ENCODE measurements at regions not wholly inside any gene's neighbourhood (a gene's known extent, or its start where the extent isn't known, plus 50 kb on each side); places are given as distances from the start of the nearest gene placed in this dataset.

DNA sequence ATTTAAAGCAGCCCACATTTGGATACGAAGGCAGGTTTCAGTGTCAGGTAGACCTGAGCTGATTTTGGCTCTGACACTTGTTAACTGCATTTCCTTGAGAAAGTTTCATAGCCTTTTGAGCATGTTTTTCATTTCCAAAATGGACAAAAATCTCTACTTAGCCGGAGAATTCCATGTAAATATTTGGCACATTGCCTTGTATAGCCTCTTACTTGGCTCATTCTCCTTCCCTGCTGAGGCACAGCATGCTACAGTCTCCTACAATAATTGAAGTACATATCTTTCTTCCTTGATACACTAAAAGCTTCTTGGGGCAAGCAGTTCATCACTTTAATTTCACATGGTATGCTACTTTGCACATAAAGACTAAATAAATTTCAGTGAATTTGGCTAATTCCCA lies 772.2 kb upstream of the CHAC2 start:
- no peak for DNase-seq (ENCODE audit: low read depth, low spot score)

GRCh38 chr2:52976143-52976949 lies 791.3 kb upstream of the CHAC2 start:
- H3K27ac ChIP-seq = no peak overlapping the region
- DNase-seq (ENCODE audit: low read depth, low spot score) = no peak

More for the DNA sequence above, 772.2 kb upstream of the CHAC2 start:
- H3K27ac ChIP-seq = no peak overlapping the region

DNA sequence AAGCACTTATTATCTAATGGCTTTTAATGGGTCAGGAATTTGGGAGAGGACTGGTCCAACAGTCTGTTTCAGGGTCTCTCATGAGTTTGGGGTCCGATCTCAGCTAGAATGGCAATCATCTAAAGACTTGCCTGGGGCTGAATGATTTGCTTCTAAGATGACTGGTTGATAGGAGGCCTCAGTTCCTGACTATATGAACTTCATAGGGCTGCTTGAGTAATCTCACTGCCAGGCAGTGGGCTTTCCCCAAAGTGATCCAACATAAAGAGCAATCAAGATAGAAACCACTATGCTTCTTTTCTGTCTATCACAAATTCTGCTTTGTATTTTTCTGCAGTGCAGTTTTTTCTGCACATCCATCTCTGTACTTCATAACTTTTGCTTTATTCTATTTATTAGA lies 793.5 kb upstream of the CHAC2 start:
- no peak for DNase-seq (ENCODE audit: low read depth, low spot score)
- no peak overlapping the region for H3K27ac ChIP-seq

DNA sequence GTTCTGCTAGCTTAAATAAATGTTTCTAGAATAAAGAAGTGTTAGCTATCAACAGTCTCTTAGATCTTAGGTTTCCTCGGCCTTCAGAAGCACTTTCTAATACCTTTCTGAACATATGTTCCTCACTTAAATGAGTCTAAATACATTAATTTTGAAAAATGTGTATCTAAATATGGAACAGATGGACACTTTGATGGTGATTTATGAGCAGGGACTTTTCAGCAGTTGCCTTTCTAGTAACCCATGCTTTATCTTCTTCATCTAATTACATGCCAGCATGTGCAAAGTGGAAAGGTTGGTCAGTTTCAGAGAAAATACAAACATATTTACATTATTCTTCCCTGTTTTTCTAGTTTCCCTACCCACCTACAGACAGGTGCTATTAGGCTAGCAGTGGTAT lies 797.0 kb upstream of the CHAC2 start:
- no peak overlapping the region for H3K27ac ChIP-seq
- no peak for DNase-seq (ENCODE audit: low read depth, low spot score)

DNA sequence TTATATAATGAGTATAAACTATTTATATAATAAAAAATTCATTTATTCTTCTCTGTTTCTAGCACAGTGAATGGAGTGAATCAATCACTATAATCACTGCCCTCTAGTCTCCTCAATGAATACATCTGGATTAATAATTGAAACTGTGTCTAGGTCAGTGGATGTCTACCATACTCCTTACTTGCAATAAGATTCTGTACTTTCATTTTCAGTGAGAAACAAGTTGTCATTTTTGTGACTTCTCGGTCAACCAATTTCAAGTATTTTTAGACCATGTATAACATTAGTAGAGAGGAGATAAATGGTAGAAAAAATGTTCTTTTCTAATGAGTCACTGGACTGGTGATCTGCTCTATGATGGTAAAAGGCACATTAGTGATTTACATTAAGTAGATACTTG lies 799.6 kb upstream of the CHAC2 start:
- no peak overlapping the region for H3K27ac ChIP-seq
- DNase-seq (ENCODE audit: low read depth, low spot score) = no peak

DNA sequence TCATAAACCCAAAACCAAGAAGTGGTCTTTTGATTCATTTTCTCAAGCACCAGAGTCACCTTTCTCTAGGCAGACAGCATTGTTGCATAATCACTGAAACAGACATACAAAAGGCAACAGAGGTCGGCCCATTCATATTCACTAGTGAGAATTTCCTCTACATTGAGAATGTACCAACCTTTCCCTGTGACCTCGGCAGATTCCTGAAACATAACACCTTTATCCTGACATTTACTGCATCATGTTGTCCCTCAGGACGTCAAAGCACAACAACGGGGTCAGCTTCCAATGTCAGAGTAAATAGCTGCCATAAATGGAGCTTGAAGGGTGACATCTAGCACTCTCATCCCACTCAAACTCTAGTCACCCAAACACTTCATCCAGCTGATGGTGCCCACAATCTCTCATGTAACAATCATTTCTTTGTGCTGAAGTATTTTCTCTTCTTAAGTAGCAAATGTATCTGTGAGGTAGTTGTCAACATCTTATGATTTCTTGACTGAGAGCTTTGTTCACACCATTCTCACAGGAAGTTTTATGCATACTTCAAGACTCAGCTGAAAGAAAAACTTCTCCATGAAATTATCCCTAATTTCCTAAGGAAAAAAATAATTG lies 802.6 kb upstream of the CHAC2 start:
- DNase-seq (ENCODE audit: low read depth, low spot score) = no peak
- no peak overlapping the region for H3K27ac ChIP-seq

DNA sequence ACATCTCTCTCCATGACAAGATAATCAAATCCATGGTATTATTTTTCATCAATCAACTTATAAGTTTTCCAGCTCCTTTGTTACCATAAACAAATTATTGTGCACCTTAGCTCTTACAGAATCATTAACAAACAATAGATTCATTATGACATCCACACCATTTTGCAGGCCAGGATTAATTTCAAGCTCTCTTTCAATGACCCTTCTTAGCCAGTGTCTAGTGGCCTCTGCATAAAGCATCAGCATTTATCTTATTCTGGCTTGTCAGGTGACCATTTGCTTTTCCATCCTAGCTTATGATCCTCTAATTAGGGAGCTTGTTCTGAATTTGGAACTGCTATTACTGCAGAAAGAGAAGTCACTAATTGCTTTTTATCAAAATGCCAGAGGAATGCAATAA lies 806.2 kb upstream of the CHAC2 start:
- no peak overlapping the region for H3K27ac ChIP-seq
- DNase-seq (ENCODE audit: low read depth, low spot score) = no peak

GRCh38 chr2:52960881-52961280 lies 806.7 kb upstream of the CHAC2 start:
- no peak overlapping the region for H3K27ac ChIP-seq
- DNase-seq (ENCODE audit: low read depth, low spot score) = no peak

- DNase-seq (ENCODE audit: low read depth, low spot score) = no peak
- H3K27ac ChIP-seq = no peak overlapping the region
These were observed 807.8 kb upstream of the CHAC2 start for GRCh38 chr2:52959801-52960200.

DNA sequence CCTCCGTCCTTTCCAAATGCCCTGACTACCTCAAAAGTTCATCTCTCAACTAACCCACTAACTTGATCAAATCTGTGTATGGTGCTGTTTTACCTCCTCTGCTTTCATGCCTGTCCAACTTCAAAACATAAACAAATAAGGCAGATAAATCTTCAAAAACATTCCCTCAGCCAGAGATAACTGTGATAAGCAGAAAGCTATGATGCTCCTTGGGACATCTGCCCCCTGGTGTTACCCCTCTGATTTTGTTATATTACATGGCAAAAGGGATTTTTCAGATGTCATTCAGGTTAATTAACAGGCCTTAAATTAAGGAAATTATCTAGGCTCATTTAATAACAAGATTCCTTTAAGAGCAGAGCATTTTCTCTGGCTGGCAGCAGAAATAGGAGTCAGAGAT lies 810.8 kb upstream of the CHAC2 start:
- no peak for DNase-seq (ENCODE audit: low read depth, low spot score)
- no peak overlapping the region for H3K27ac ChIP-seq

DNA sequence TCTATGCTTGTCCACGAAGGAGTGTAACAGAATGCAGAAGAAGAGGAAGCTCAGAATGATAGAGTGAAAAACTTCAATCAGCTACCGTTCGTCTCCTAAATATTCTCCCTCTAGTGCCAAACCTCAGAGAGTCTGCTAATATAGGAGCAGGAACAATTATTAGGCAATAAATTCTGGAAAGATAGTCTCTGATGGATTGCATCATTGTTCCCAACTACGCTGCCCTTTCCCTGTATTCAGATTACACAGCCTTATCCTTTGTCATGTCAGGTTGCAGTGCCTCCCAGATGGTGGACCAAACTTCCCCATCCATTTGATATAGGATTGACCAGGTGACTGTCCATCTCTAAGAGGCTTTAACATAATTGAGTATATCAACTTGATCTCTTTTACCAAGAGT lies 811.5 kb upstream of the CHAC2 start:
- H3K27ac ChIP-seq = no peak overlapping the region
- DNase-seq (ENCODE audit: low read depth, low spot score) = no peak

GRCh38 chr2:52955079-52955478 lies 812.5 kb upstream of the CHAC2 start:
- H3K27ac ChIP-seq = no peak overlapping the region
- no peak for DNase-seq (ENCODE audit: low read depth, low spot score)

- no peak for DNase-seq (ENCODE audit: low read depth, low spot score)
- no peak overlapping the region for H3K27ac ChIP-seq
These were observed 827.5 kb upstream of the CHAC2 start for GRCh38 chr2:52940101-52940500.

- no peak overlapping the region for H3K27ac ChIP-seq
- no peak for DNase-seq (ENCODE audit: low read depth, low spot score)
These were observed 828.4 kb upstream of the CHAC2 start for GRCh38 chr2:52939250-52939649.

DNA sequence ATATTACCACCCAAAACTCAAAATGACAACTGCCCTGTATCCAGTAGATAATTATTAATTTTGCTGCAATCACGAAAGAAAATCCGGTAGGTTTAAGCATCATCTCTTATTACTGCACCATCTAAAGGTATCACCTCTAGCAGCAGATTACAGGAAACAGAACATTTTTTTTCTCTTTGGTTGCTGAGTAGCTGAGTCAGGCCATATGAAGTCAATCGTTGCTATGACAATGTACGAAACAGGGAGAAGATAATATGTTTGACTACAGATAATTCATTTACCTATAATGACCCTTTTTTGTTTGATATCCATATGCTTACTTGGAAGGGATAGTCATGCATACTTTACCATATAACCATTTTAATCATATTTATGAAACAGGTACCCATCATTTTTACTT lies 831.6 kb upstream of the CHAC2 start:
- peak overlapping the region; percentile 96 for H3K27ac ChIP-seq
- DNase-seq (ENCODE audit: low read depth, low spot score) = no peak

DNA sequence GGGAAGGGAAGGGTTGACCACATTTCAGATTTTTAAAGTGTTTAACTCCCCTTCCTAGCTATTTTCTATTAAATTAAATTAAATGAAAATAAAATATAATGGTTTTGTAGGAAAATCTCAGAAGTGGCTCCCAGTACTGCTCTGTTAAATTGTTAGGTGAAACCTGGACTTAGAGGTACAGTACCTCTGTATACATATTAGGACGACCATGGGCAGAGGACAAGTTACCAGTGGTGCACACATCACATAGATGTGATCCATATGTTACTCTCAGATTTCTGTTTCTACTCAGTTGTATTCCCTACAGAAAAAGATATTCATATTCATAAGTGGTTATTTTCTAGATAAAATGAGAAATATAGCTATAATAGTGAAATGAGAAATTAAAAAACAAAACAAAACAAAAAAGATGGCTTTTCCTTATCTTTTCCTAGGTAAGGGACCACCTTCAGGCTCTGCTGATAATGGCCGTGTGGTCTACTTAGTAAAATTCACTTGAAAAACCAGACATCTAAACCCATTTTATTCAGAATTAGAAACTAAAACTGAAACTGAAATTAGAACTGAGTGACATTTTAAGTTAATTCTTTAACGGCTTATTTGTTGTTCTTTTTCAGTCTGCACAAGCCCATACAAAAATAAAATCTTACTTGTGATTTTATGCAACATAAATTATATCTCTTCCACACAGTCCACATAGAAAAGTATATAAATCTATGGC lies 832.5 kb upstream of the CHAC2 start:
- H3K27ac ChIP-seq = peak overlapping the region; percentile 96
- no peak for DNase-seq (ENCODE audit: low read depth, low spot score)

DNA sequence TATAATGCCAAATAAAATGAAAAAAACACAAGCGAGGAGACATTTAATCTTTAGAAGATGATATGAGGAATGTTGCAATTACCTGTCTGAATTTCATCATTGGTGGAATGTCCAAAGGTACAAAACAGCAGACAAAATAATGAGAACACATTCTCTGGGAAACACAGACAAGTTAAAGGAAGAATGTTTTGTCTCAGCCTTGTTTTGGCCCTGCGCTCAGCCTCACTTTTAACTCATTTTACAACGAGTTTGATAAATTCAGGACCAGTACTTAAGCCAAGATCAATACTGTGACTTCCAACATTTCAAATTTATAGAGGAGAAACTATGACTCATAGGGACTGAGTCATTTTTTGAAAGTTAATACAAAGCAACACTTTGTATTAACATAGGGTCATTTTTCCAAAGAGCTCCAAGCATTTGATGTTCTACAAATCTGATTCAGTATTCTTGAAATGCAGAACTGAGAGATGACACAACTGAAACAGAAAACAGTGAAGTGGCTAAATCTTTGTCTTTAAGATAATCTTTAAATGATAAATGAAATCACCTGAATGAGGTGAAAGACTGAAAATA lies 833.2 kb upstream of the CHAC2 start:
- DNase-seq (ENCODE audit: low read depth, low spot score) = peak; percentile 58
- peak overlapping the region; percentile 96 for H3K27ac ChIP-seq

- DNase-seq (ENCODE audit: low read depth, low spot score) = no peak
- peak overlapping the region; percentile 96 for H3K27ac ChIP-seq
These were observed 833.7 kb upstream of the CHAC2 start for GRCh38 chr2:52933878-52934277.

DNA sequence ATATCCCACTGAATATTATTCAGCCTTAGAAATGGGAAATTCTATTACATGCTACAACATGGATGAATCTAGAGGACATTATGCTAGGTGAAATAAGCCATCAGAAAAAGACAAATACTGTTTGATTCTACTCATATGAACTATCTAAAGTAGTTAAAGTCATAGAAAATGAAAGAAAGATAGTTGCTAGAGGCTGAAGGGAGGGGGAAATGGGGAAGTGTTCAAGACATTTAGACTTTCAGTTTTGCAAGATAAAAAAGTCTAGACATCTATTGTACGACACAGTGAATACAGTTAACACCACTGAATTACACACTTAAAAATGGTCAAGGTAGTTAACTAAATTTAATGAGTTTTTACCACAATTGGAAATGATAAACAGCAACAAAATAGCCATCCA lies 835.9 kb upstream of the CHAC2 start:
- no peak overlapping the region for H3K27ac ChIP-seq
- DNase-seq (ENCODE audit: low read depth, low spot score) = no peak

DNA sequence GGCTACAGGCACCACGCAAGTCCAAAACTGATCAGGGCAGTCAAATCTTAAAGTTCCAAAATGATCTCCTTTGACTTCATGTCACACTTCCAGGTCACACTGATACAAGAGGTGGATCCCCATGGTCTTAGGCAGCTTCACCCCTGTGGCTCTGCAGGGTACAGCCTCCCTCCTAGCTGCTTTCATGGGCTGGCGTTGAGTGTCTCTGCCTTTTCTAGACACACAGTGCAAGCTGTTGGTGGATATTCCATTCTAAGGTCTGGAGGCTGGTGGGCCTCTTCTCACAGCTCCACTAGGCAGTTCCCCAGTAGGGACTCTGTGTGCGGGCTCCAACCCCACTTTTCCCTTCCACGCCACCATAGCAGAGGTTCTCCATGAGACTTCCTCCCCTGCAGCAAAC lies 838.2 kb upstream of the CHAC2 start:
- no peak overlapping the region for H3K27ac ChIP-seq
- no peak for DNase-seq (ENCODE audit: low read depth, low spot score)

DNA sequence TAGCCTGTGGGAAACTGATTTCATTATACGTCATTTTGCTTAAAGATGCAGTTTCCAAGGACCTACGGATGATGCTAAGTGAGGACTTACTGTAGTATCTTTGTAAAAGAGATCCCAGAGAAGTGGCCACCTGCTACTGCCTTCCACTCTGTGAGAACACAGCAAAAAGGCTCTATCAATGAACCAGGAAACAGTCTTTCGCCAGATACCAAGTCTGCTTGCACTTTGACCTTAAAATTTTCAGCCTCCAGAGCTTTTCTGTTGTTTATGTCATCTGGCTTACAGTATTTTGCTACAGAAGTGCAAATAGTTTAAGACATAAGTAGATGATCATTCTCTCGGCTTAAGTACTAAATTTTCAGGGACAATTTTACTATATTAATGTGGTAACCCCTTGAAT lies 847.9 kb upstream of the CHAC2 start:
- no peak for DNase-seq (ENCODE audit: low read depth, low spot score)
- no peak overlapping the region for H3K27ac ChIP-seq
